ENCODE measurements at regions not wholly inside any gene's neighbourhood (a gene's known extent, or its start where the extent isn't known, plus 50 kb on each side); places are given as distances from the start of the nearest gene placed in this dataset.
"Not testable (repeated sequence)": the region's sequence is repeated elsewhere in the genome, so short reads cannot be mapped to it uniquely, and the experiment has no call there.

- DNase-seq, H3K4me3 Mint-ChIP-seq, H3K27me3 Mint-ChIP-seq, H3K9me3 Mint-ChIP-seq, H3K36me3 Mint-ChIP-seq, CTCF ChIA-PET, H3K4me1 Mint-ChIP-seq, H3K27ac Mint-ChIP-seq: not testable (repeated sequence)
Observed at GRCh38 chr7:135872861-135873260, 104.3 kb downstream of the MTPN start.

GRCh38 chr7:135862586-135863340 is 114.2 kb upstream of the FAM180A start:
- Mint-ChIP-seq H3K4me1 (no peaks in the 10 kb centered on the region), H3K4me3 (no peak overlapping the region), H3K36me3 (no peaks in the 10 kb centered on the region), H3K27ac (no peak overlapping the region), H3K27me3 (no peaks in the 10 kb centered on the region), H3K9me3 (no peaks in the 10 kb centered on the region)
- no peak for DNase-seq
- CTCF ChIA-PET: no interaction called here

GRCh38 chr7:135859538-135859937 is 110.9 kb upstream of the FAM180A start:
- Mint-ChIP-seq H3K4me1 (no peaks in the 10 kb centered on the region), H3K27ac (no peak overlapping the region), H3K27me3 (no peaks in the 10 kb centered on the region), H3K4me3 (no peak overlapping the region), H3K9me3 (no peaks in the 10 kb centered on the region), H3K36me3 (no peaks in the 10 kb centered on the region)
- DNase-seq: no peak
- CTCF ChIA-PET: no interaction called here

GRCh38 chr7:135858851-135859250 is 110.2 kb upstream of the FAM180A start:
- Mint-ChIP-seq H3K27ac (no peak overlapping the region), H3K36me3 (no peaks in the 10 kb centered on the region), H3K27me3 (no peaks in the 10 kb centered on the region), H3K9me3 (no peaks in the 10 kb centered on the region), H3K4me3 (no peak overlapping the region), H3K4me1 (no peaks in the 10 kb centered on the region)
- DNase-seq: no peak
- CTCF ChIA-PET: no interaction called here

- Mint-ChIP-seq H3K4me3 (no peak overlapping the region), H3K27ac (no peak overlapping the region), H3K4me1 (no peaks in the 10 kb centered on the region), H3K9me3 (no peaks in the 10 kb centered on the region), H3K27me3 (peaks cover 3% of the 10 kb centered on the region), H3K36me3 (no peaks in the 10 kb centered on the region)
- CTCF ChIA-PET: no interaction called here
- no peak for DNase-seq
Observed at GRCh38 chr7:135858379-135858778, 109.8 kb upstream of the FAM180A start.

GRCh38 chr7:135857519-135858274 is 109.1 kb upstream of the FAM180A start:
- Mint-ChIP-seq H3K4me3 (no peak overlapping the region), H3K27ac (no peak overlapping the region), H3K27me3 (peaks cover 6% of the 10 kb centered on the region), H3K9me3 (no peaks in the 10 kb centered on the region), H3K36me3 (no peaks in the 10 kb centered on the region), H3K4me1 (no peaks in the 10 kb centered on the region)
- DNase-seq: no peak
- CTCF ChIA-PET: no interaction called here

GRCh38 chr7:135856356-135857144 is 107.9 kb upstream of the FAM180A start:
- Mint-ChIP-seq H3K4me3 (no peak overlapping the region), H3K27ac (no peak overlapping the region), H3K36me3 (no peaks in the 10 kb centered on the region), H3K4me1 (no peaks in the 10 kb centered on the region), H3K27me3 (peaks cover 6% of the 10 kb centered on the region), H3K9me3 (no peaks in the 10 kb centered on the region)
- CTCF ChIA-PET: no interaction called here
- DNase-seq: no peak

- CTCF ChIA-PET: no interaction called here
- Mint-ChIP-seq H3K36me3 (no peaks in the 10 kb centered on the region), H3K4me3 (no peak overlapping the region), H3K4me1 (no peaks in the 10 kb centered on the region), H3K27me3 (peaks cover 6% of the 10 kb centered on the region), H3K27ac (no peak overlapping the region), H3K9me3 (no peaks in the 10 kb centered on the region)
- no peak for DNase-seq
Observed at GRCh38 chr7:135855846-135856245, 107.2 kb upstream of the FAM180A start.

GRCh38 chr7:135853499-135853898 is 104.9 kb upstream of the FAM180A start:
- H3K4me1 Mint-ChIP-seq: no peaks in the 10 kb centered on the region
- CTCF ChIA-PET: no interaction called here

GRCh38 chr7:135853008-135853407 is 104.4 kb upstream of the FAM180A start:
- H3K36me3 Mint-ChIP-seq: no peaks in the 10 kb centered on the region
- no peak overlapping the region for H3K27ac Mint-ChIP-seq
- H3K4me1 Mint-ChIP-seq: no peaks in the 10 kb centered on the region
- CTCF ChIA-PET: no interaction called here
- no peak overlapping the region for H3K4me3 Mint-ChIP-seq
- H3K9me3 Mint-ChIP-seq: no peaks in the 10 kb centered on the region
- peaks cover 6% of the 10 kb centered on the region for H3K27me3 Mint-ChIP-seq
- DNase-seq: no peak

More at GRCh38 chr7:135853499-135853898, 104.9 kb upstream of the FAM180A start:
- no peak for DNase-seq
- Mint-ChIP-seq H3K27ac (no peak overlapping the region), H3K27me3 (peaks cover 6% of the 10 kb centered on the region), H3K4me3 (no peak overlapping the region), H3K9me3 (no peaks in the 10 kb centered on the region), H3K36me3 (no peaks in the 10 kb centered on the region)

GRCh38 chr7:135847242-135847641 is 98.6 kb upstream of the FAM180A start:
- Mint-ChIP-seq H3K27ac (no peak overlapping the region), H3K27me3 (no peaks in the 10 kb centered on the region), H3K4me3 (no peak overlapping the region), H3K4me1 (no peaks in the 10 kb centered on the region), H3K36me3 (no peaks in the 10 kb centered on the region), H3K9me3 (no peaks in the 10 kb centered on the region)
- no peak for DNase-seq
- CTCF ChIA-PET: no interaction called here

- Mint-ChIP-seq H3K9me3 (no peaks in the 10 kb centered on the region), H3K27me3 (peaks cover 5% of the 10 kb centered on the region), H3K4me1 (no peaks in the 10 kb centered on the region), H3K36me3 (no peaks in the 10 kb centered on the region), H3K4me3 (no peak overlapping the region), H3K27ac (no peak overlapping the region)
- DNase-seq: no peak
- CTCF ChIA-PET: no interaction called here
Observed at GRCh38 chr7:135846339-135846738, 97.7 kb upstream of the FAM180A start.

- no peak for DNase-seq
- H3K4me1 Mint-ChIP-seq: no peaks in the 10 kb centered on the region
- H3K9me3 Mint-ChIP-seq: no peaks in the 10 kb centered on the region
- CTCF ChIA-PET: no interaction called here
- H3K27me3 Mint-ChIP-seq: peaks cover 5% of the 10 kb centered on the region
- H3K4me3 Mint-ChIP-seq: no peak overlapping the region
- no peak overlapping the region for H3K27ac Mint-ChIP-seq
- no peaks in the 10 kb centered on the region for H3K36me3 Mint-ChIP-seq
Observed at GRCh38 chr7:135845415-135846075, 96.9 kb upstream of the FAM180A start.

- no peak for DNase-seq
- CTCF ChIA-PET: no interaction called here
- Mint-ChIP-seq H3K36me3 (no peaks in the 10 kb centered on the region), H3K9me3 (no peaks in the 10 kb centered on the region), H3K27me3 (peaks cover 5% of the 10 kb centered on the region), H3K4me3 (no peak overlapping the region), H3K27ac (no peak overlapping the region), H3K4me1 (no peaks in the 10 kb centered on the region)
Observed at GRCh38 chr7:135844903-135845302, 96.3 kb upstream of the FAM180A start.

All from activated naive CD4-positive, alpha-beta T cell treated with anti-CD3 and anti-CD28 coated beads, Interleukin-2, amount 10 ng/mL, durations not matched to agents 7 days and 5 days (primary cell).